ENCODE measurements at regions not wholly inside any gene's neighbourhood (a gene's known extent, or its start where the extent isn't known, plus 50 kb on each side); places are given as distances from the start of the nearest gene placed in this dataset.

- TF ChIP-seq CTCF (IDR thresholded peaks at IDR 0.05) (no peak), POLR2A (IDR thresholded peaks at IDR 0.05; ENCODE audit: low read depth) (no peak), POLR2AphosphoS5 (IDR thresholded peaks at IDR 0.05) (no peak), EP300 (IDR thresholded peaks at IDR 0.05) (no peak)
Observed at GRCh38 chr16:9399573-9399972, 308.1 kb downstream of the HAPSTR1 start.
